ENCODE measurements at regions not wholly inside any gene's neighbourhood (a gene's known extent, or its start where the extent isn't known, plus 50 kb on each side); places are given as distances from the start of the nearest gene placed in this dataset.

DNA sequence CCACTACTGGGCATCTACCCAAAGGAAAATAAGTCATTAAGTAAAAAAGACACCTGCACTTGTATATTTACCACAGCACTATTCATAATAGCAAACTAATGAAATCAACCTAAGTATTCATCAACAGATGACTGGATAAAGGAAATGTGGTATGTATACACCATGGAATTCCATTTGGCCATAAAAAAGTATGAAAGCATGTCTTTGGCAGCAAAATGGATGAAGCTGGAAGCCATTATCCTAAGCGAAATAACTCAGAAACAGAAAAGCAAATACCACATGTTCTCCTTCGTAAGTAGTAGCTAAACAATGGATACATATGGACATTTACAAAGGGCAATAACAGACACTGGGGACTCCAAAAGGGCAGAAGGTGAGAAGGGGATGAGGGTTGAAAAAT is 485.7 kb upstream of the BRINP3 start:
- TF ChIP-seq, protein P1, sequence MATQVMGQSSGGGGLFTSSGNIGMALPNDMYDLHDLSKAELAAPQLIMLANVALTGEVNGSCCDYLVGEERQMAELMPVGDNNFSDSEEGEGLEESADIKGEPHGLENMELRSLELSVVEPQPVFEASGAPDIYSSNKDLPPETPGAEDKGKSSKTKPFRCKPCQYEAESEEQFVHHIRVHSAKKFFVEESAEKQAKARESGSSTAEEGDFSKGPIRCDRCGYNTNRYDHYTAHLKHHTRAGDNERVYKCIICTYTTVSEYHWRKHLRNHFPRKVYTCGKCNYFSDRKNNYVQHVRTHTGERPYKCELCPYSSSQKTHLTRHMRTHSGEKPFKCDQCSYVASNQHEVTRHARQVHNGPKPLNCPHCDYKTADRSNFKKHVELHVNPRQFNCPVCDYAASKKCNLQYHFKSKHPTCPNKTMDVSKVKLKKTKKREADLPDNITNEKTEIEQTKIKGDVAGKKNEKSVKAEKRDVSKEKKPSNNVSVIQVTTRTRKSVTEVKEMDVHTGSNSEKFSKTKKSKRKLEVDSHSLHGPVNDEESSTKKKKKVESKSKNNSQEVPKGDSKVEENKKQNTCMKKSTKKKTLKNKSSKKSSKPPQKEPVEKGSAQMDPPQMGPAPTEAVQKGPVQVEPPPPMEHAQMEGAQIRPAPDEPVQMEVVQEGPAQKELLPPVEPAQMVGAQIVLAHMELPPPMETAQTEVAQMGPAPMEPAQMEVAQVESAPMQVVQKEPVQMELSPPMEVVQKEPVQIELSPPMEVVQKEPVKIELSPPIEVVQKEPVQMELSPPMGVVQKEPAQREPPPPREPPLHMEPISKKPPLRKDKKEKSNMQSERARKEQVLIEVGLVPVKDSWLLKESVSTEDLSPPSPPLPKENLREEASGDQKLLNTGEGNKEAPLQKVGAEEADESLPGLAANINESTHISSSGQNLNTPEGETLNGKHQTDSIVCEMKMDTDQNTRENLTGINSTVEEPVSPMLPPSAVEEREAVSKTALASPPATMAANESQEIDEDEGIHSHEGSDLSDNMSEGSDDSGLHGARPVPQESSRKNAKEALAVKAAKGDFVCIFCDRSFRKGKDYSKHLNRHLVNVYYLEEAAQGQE (IDR thresholded peaks at IDR 0.05; ENCODE audit: low read depth, low read length): no peak
- TF ChIP-seq RELA (IDR thresholded peaks at IDR 0.05; ENCODE audit: borderline replicate concordance, partially characterized antibody) (no peak), NFYA (IDR thresholded peaks at IDR 0.05; ENCODE audit: borderline replicate concordance, low read depth, low read length) (no peak), CBX3 (IDR thresholded peaks at IDR 0.05; ENCODE audit: borderline replicate concordance, low read depth) (no peak), SMC3 (IDR thresholded peaks at IDR 0.05; ENCODE audit: borderline replicate concordance, low read length) (no peak), MYC (IDR thresholded peaks at IDR 0.05; ENCODE audit: insufficient read depth, insufficient read length, insufficient replicate concordance, low read length, severe bottlenecking) (no peak), POLR2AphosphoS5 (IDR thresholded peaks at IDR 0.05; ENCODE audit: low read length) (no peak), CBFB (IDR thresholded peaks at IDR 0.05; ENCODE audit: low read depth) (no peak), POLR2A (IDR thresholded peaks at IDR 0.05; ENCODE audit: low read depth, low read length) (no peak), TCF12 (IDR thresholded peaks at IDR 0.05; ENCODE audit: low read depth, low read length) (no peak), PML (IDR thresholded peaks at IDR 0.05; ENCODE audit: low read length) (no peak)
- TF ChIP-seq, protein P2, sequence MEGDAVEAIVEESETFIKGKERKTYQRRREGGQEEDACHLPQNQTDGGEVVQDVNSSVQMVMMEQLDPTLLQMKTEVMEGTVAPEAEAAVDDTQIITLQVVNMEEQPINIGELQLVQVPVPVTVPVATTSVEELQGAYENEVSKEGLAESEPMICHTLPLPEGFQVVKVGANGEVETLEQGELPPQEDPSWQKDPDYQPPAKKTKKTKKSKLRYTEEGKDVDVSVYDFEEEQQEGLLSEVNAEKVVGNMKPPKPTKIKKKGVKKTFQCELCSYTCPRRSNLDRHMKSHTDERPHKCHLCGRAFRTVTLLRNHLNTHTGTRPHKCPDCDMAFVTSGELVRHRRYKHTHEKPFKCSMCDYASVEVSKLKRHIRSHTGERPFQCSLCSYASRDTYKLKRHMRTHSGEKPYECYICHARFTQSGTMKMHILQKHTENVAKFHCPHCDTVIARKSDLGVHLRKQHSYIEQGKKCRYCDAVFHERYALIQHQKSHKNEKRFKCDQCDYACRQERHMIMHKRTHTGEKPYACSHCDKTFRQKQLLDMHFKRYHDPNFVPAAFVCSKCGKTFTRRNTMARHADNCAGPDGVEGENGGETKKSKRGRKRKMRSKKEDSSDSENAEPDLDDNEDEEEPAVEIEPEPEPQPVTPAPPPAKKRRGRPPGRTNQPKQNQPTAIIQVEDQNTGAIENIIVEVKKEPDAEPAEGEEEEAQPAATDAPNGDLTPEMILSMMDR (IDR thresholded peaks at IDR 0.05 in 2 of 3, conservative IDR thresholded peaks at IDR 0.05 in 1 of 3; ENCODE audit: control insufficient read depth in 2 of 3, extremely low read depth in 1 of 3, insufficient read depth in 1 of 3, low read depth in 3 of 3, low read length in 3 of 3): no peak
- TF ChIP-seq, protein P3, sequence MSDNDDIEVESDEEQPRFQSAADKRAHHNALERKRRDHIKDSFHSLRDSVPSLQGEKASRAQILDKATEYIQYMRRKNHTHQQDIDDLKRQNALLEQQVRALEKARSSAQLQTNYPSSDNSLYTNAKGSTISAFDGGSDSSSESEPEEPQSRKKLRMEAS (IDR thresholded peaks at IDR 0.05; ENCODE audit: low read depth, low read length): no peak
- TF ChIP-seq, protein P4, sequence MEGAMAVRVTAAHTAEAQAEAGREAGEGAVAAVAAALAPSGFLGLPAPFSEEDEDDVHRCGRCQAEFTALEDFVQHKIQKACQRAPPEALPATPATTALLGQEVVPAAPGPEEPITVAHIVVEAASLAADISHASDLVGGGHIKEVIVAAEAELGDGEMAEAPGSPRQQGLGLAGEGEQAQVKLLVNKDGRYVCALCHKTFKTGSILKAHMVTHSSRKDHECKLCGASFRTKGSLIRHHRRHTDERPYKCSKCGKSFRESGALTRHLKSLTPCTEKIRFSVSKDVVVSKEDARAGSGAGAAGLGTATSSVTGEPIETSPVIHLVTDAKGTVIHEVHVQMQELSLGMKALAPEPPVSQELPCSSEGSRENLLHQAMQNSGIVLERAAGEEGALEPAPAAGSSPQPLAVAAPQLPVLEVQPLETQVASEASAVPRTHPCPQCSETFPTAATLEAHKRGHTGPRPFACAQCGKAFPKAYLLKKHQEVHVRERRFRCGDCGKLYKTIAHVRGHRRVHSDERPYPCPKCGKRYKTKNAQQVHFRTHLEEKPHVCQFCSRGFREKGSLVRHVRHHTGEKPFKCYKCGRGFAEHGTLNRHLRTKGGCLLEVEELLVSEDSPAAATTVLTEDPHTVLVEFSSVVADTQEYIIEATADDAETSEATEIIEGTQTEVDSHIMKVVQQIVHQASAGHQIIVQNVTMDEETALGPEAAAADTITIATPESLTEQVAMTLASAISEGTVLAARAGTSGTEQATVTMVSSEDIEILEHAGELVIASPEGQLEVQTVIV (IDR thresholded peaks at IDR 0.05; ENCODE audit: borderline replicate concordance, partially characterized antibody): no peak

Measured in GM12878 (cell line).